Uterus (tissue), 3 donors: ENCODE measurements at regions not wholly inside any gene's neighbourhood (a gene's known extent, or its start where the extent isn't known, plus 50 kb on each side); places are given as distances from the start of the nearest gene placed in this dataset.

Experiments
- DNase-seq, 2 donors: peaks; one replicate each; pipeline ENCODE4 v3.0.0-alpha.2; 2019 to 2020
- H3K27ac ChIP-seq, 2 donors: fragments of 200-600 bp; sonication (generic); 1 replicate in 1 of 2; 2 replicates in 1 of 2; pipeline ENCODE4 v1.5.1; 2016 to 2018
- H3K27me3 ChIP-seq, 2 donors: fragments of 200-600 bp; sonication (generic); one replicate each; pipeline ENCODE4 v1.5.1; 2018 to 2019; ENCODE audit warnings: control low read depth in 1 of 2
- H3K36me3 ChIP-seq, 2 donors: fragments of 200-600 bp; sonication (generic); one replicate each; pipeline ENCODE4 v1.5.1; 2019; ENCODE audit warnings: control low read depth in 1 of 2
- H3K4me1 ChIP-seq, 2 donors: fragments of 200-600 bp; sonication (generic); one replicate each; pipeline ENCODE4 v1.5.1; 2018 to 2019; ENCODE audit warnings: control low read depth in 1 of 2
- H3K4me3 ChIP-seq, 2 donors: fragments of 200-600 bp; sonication (generic); 1 replicate in 1 of 2; 2 replicates in 1 of 2; pipeline ENCODE4 v1.5.1; 2018 to 2019; ENCODE audit warnings: mild to moderate bottlenecking in 1 of 2
- H3K9me3 ChIP-seq, 2 donors: fragments of 200-600 bp; sonication (generic); one replicate each; pipeline ENCODE4 v1.5.1; 2019; ENCODE audit warnings: control low read depth in 1 of 2
- POLR2A ChIP-seq, 2 donors: fragments of 450-650 bp; IDR thresholded peaks; one replicate each; pipeline ENCODE4 v1.6.1; 2016; ENCODE audit warnings: antibody characterized with exemption in 2 of 2, mild to moderate bottlenecking in 1 of 2, moderate library complexity in 1 of 2
- intact Hi-C: fragments of 100-400 bp; cut with DNase I; formaldehyde crosslinking; loops from one replicate; pipeline ENCODE4 v1.15.1; 2023; ENCODE audit warnings: low total_unique reads
- TF ChIP-seq, protein P1 (sequence below), 4 experiments: fragments of 200-600 bp in 2 of 4; fragments of 450-650 bp in 2 of 4; sonication (generic) in 2 of 4; IDR thresholded peaks; one replicate each; pipeline ENCODE4 v1.5.1; 2016 to 2019; ENCODE audit warnings: antibody characterized with exemption in 4 of 4, mild to moderate bottlenecking in 2 of 4, moderate library complexity in 1 of 4
- donor health status: DM: yes; HTN: yes; CAD: no.

- Histone ChIP-seq H3K4me3 (no peak overlapping the region), H3K9me3 (no peaks in the 10 kb centered on the region), H3K4me1 (no peaks in the 10 kb centered on the region), H3K27ac (no peak overlapping the region), H3K27me3 (no peaks in the 10 kb centered on the region), H3K36me3 (no peaks in the 10 kb centered on the region)
- TF ChIP-seq, protein P1, sequence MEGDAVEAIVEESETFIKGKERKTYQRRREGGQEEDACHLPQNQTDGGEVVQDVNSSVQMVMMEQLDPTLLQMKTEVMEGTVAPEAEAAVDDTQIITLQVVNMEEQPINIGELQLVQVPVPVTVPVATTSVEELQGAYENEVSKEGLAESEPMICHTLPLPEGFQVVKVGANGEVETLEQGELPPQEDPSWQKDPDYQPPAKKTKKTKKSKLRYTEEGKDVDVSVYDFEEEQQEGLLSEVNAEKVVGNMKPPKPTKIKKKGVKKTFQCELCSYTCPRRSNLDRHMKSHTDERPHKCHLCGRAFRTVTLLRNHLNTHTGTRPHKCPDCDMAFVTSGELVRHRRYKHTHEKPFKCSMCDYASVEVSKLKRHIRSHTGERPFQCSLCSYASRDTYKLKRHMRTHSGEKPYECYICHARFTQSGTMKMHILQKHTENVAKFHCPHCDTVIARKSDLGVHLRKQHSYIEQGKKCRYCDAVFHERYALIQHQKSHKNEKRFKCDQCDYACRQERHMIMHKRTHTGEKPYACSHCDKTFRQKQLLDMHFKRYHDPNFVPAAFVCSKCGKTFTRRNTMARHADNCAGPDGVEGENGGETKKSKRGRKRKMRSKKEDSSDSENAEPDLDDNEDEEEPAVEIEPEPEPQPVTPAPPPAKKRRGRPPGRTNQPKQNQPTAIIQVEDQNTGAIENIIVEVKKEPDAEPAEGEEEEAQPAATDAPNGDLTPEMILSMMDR (IDR thresholded peaks at IDR 0.05): no peak
- TF ChIP-seq POLR2A (IDR thresholded peaks at IDR 0.05): no peak
- intact Hi-C loops: no loop called here
- no peak for DNase-seq
These were observed 214.2 kb downstream of the WDR11 start for GRCh38 chr10:121065330-121065729.

DNA sequence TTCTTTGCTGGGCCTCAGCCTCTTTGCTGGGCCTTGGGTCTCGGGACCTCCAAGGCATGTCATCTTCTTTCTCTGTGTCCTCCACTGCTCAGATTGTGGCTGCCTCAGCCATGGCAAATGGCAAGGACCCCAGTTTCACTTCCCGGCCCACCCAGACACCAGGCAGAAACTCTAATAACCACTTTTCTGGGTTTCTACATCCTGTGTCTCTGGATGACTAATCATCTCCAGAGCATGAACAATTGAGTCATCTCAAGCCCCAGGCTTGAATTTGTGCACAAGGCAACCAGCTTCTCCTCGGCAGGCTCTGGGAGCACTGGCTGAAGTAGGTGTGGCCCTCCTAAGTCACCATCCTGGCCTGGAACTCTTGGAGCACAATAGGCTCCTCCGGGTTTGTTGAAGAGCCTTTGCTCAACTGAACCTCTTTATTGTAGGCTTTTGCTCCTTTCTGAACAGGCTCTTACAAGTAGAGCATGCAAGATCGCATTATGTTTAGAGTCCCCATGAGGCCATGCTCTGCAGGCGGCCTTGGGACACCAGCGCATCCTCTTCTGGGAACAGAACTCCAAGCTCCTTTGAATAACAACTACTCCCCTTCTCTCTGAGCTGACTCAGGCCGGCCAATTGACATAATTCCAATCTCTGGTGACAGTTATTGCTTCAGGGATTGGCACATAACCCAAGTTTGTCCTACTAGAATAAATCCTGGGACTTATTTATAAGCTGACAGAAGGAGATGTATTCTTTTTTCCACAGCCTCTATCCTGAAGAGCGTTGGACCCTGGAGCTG is 218.1 kb downstream of the WDR11 start:
- Histone ChIP-seq H3K27me3 (no peaks in the 10 kb centered on the region), H3K9me3 (no peaks in the 10 kb centered on the region), H3K36me3 (no peaks in the 10 kb centered on the region), H3K4me3 (no peak overlapping the region), H3K4me1 (no peaks in the 10 kb centered on the region), H3K27ac (no peak overlapping the region)
- no peak for DNase-seq
- TF ChIP-seq, protein P1 (IDR thresholded peaks at IDR 0.05): no peak
- no peak for TF ChIP-seq POLR2A (IDR thresholded peaks at IDR 0.05)
- intact Hi-C loops: no loop called here

GRCh38 chr10:121070275-121071070 is 219.3 kb downstream of the WDR11 start:
- H3K27ac ChIP-seq: peak overlapping the region in 1 of 2 donors; percentile 41
- no peaks in the 10 kb centered on the region for H3K36me3 ChIP-seq
- H3K4me1 ChIP-seq: no peaks in the 10 kb centered on the region
- DNase-seq: no peak
- no peak overlapping the region for H3K4me3 ChIP-seq
- TF ChIP-seq, protein P1 (IDR thresholded peaks at IDR 0.05): no peak
- TF ChIP-seq POLR2A (IDR thresholded peaks at IDR 0.05): no peak
- H3K27me3 ChIP-seq: no peaks in the 10 kb centered on the region
- intact Hi-C loops: no loop called here
- no peaks in the 10 kb centered on the region for H3K9me3 ChIP-seq

DNA sequence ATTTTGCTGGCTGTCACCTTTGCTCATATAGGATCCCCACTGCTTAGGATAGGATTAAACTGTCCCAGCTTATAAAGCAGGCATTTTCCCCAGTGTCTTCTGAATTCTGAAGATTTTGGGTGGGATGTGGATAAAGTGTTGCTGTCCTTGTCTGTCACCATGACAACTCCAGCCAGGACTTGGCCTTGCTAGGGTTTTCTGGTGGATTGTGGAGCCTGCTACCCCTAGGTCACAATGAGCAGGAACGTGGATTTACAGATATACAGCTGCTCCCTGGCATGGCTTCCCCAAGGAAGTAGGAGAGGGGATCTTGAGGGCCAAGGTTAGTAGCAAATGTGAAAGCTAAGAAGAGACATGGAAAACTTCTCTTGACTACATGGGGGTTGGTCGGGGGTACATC is 220.7 kb downstream of the WDR11 start:
- Histone ChIP-seq H3K27ac (peak overlapping the region in 1 of 2 donors; percentile 25), H3K27me3 (no peaks in the 10 kb centered on the region), H3K4me1 (no peaks in the 10 kb centered on the region), H3K36me3 (no peaks in the 10 kb centered on the region), H3K9me3 (no peaks in the 10 kb centered on the region), H3K4me3 (no peak overlapping the region)
- intact Hi-C loops: no loop called here
- no peak for TF ChIP-seq POLR2A (IDR thresholded peaks at IDR 0.05)
- TF ChIP-seq, protein P1 (IDR thresholded peaks at IDR 0.05): no peak
- no peak for DNase-seq

DNA sequence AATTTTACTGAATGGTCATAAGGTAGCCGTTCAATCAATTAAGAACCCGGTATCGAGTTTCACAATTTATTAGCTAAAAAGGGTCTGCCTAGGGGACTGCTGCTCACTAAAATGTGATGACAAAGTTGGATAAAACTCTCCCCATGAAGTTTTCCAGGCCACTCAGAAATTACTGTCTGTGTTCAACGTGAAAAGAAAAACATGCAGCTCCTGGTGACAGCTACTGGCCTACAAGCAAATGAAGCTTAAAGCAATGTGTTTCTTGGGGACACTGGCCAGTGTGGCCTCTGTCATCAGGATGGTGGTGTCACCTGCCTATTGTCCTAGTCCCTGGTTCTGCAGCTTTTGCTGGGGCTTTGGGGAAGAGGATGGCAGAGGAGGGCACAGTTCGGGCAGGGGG is 222.6 kb downstream of the WDR11 start:
- no peaks in the 10 kb centered on the region for H3K9me3 ChIP-seq
- H3K4me1 ChIP-seq: peaks cover 0 to 11% of the 10 kb centered on the region in 2 donors
- H3K27ac ChIP-seq: no peak overlapping the region
- intact Hi-C loops: no loop called here
- H3K4me3 ChIP-seq: no peak overlapping the region
- no peaks in the 10 kb centered on the region for H3K27me3 ChIP-seq
- no peaks in the 10 kb centered on the region for H3K36me3 ChIP-seq
- no peak for DNase-seq
- TF ChIP-seq, protein P1 (IDR thresholded peaks at IDR 0.05): no peak
